A673 (cell line): ENCODE measurements at regions not wholly inside any gene's neighbourhood (a gene's known extent, or its start where the extent isn't known, plus 50 kb on each side); places are given as distances from the start of the nearest gene placed in this dataset.

ENCODE experiments used
- BruUV-seq: library from RNA; stranded (reverse); fragments of 400-500 nt; replicated peaks from 2 replicates; lab custom pipeline; 2021; lab: Mats Ljungman, UMichigan
- CTCF ChIA-PET: fragments of 300-600 bp; sonication (Branson Sonifier 250); formaldehyde crosslinking; loops from one replicate; lab custom pipeline; 2022; ENCODE audit warnings: antibody characterized with exemption; lab: Charles Lee
- POLR2A ChIA-PET: fragments of 300-600 bp; sonication (Branson Sonifier 250); formaldehyde crosslinking; loops from one replicate; lab custom pipeline; 2022; ENCODE audit warnings: antibody characterized with exemption; ENCODE audit not compliant: low non-redundant PET; lab: Charles Lee
- DNase-seq: peaks from one replicate; pipeline ENCODE4 v3.0.0-alpha.2; 2015; ENCODE audit warnings: low spot score
- H3K27ac ChIP-seq: fragments of 200-600 bp; sonication (generic); 2 replicates; pipeline ENCODE4 v1.5.1; 2016; ENCODE audit warnings: mixed run types, low read depth, mild to moderate bottlenecking, mixed read lengths, antibody characterized with exemption, low read length; ENCODE audit not compliant: poor library complexity, severe bottlenecking
- H3K27me3 ChIP-seq: fragments of 200-600 bp; sonication (generic); replicated peaks from 2 replicates; pipeline ENCODE4 v1.6.1; 2017; ENCODE audit warnings: mixed run types, low read depth, mild to moderate bottlenecking, mixed read lengths, antibody characterized with exemption, low read length; ENCODE audit not compliant: insufficient read depth, poor library complexity
- H3K36me3 ChIP-seq: fragments of 200-600 bp; sonication (generic); 2 replicates; pipeline ENCODE4 v1.6.1; 2016; ENCODE audit warnings: mixed run types, mild to moderate bottlenecking, mixed read lengths, antibody characterized with exemption, low read length; ENCODE audit not compliant: insufficient read depth, poor library complexity, severe bottlenecking
- H3K4me1 ChIP-seq: fragments of 200-600 bp; sonication (generic); 2 replicates; pipeline ENCODE4 v1.6.1; 2017; ENCODE audit warnings: mixed run types, mild to moderate bottlenecking, mixed read lengths, antibody characterized with exemption, low read length; ENCODE audit not compliant: insufficient read depth, poor library complexity, severe bottlenecking
- H3K4me3 ChIP-seq: fragments of 200-600 bp; sonication (generic); 2 replicates; pipeline ENCODE4 v1.5.1; 2016; ENCODE audit warnings: low read depth, mixed run types, mild to moderate bottlenecking, mixed read lengths, low read length; ENCODE audit not compliant: poor library complexity, severe bottlenecking
- H3K9me3 ChIP-seq: fragments of 200-600 bp; sonication (generic); 2 replicates; pipeline ENCODE4 v1.6.1; 2016; ENCODE audit warnings: mixed run types, low read depth, mild to moderate bottlenecking, mixed read lengths, antibody characterized with exemption, low read length; ENCODE audit not compliant: poor library complexity, severe bottlenecking
- CTCF ChIP-seq: fragments of 300-800, 200-600 bp; sonication (generic); conservative IDR thresholded peaks from 2 replicates; pipeline ENCODE4 v1.5.1; 2017; ENCODE audit warnings: low read depth, mild to moderate bottlenecking, antibody characterized with exemption, low read length, moderate library complexity, mixed read lengths
- EZH2 ChIP-seq: fragments of 200-600 bp; sonication (generic); IDR thresholded peaks from 2 replicates; pipeline ENCODE4 v1.6.1; 2017; ENCODE audit warnings: borderline replicate concordance, low read depth, mild to moderate bottlenecking, mixed read lengths, antibody characterized with exemption, low read length; ENCODE audit not compliant: poor library complexity, severe bottlenecking
- intact Hi-C: fragments of 100-400 bp; cut with micrococcal nuclease; formaldehyde crosslinking; loops from one replicate; pipeline ENCODE4 v1.10.0; 2022; ENCODE audit not compliant: unreplicated experiment

GRCh38 chr2:12828980-12829379, 112.2 kb downstream of the TRIB2 start:
- Histone ChIP-seq H3K4me1 (peaks cover 26% of the 10 kb centered on the region), H3K4me3 (no peak overlapping the region), H3K9me3 (no peaks in the 10 kb centered on the region), H3K36me3 (no peaks in the 10 kb centered on the region), H3K27me3 (no peaks in the 10 kb centered on the region), H3K27ac (no peak overlapping the region)
- POLR2A ChIA-PET = no interaction called here
- CTCF ChIA-PET = no interaction called here
- no TSS peak for BruUV-seq
- no peak for TF ChIP-seq EZH2
- TF ChIP-seq CTCF = no peak
- peak; percentile 67 for DNase-seq
- intact Hi-C loops = no loop called here

- no peak for DNase-seq
Observed at GRCh38 chr2:12831016-12831415, 114.3 kb downstream of the TRIB2 start.

GRCh38 chr2:12834239-12834638, 117.5 kb downstream of the TRIB2 start:
- H3K36me3 ChIP-seq = no peaks in the 10 kb centered on the region
- TF ChIP-seq EZH2 = no peak
- TF ChIP-seq CTCF = no peak
- H3K4me1 ChIP-seq = peaks cover 10% of the 10 kb centered on the region
- H3K4me3 ChIP-seq = no peak overlapping the region
- no peak overlapping the region for H3K27ac ChIP-seq
- intact Hi-C loops = no loop called here
- H3K9me3 ChIP-seq = no peaks in the 10 kb centered on the region
- CTCF ChIA-PET = no interaction called here
- BruUV-seq = no TSS peak
- no peaks in the 10 kb centered on the region for H3K27me3 ChIP-seq
- DNase-seq = no peak
- POLR2A ChIA-PET = no interaction called here

More at GRCh38 chr2:12831016-12831415, 114.3 kb downstream of the TRIB2 start:
- Histone ChIP-seq H3K27me3 (no peaks in the 10 kb centered on the region), H3K27ac (no peak overlapping the region), H3K36me3 (no peaks in the 10 kb centered on the region), H3K9me3 (no peaks in the 10 kb centered on the region), H3K4me1 (peaks cover 10% of the 10 kb centered on the region), H3K4me3 (no peak overlapping the region)
- BruUV-seq = no TSS peak
- ChIA-PET CTCF (no interaction called here), POLR2A (no interaction called here)
- intact Hi-C loops = no loop called here
- TF ChIP-seq CTCF (no peak), EZH2 (no peak)
